ENCODE measurements at regions not wholly inside any gene's neighbourhood (a gene's known extent, or its start where the extent isn't known, plus 50 kb on each side); places are given as distances from the start of the nearest gene placed in this dataset.

GRCh38 chrX:9310616-9311015, 154.2 kb upstream of the TBL1X start:
- H4K20me1 ChIP-seq (ENCODE audit: low read depth, low read length): no peaks in the 10 kb centered on the region
- no peaks in the 10 kb centered on the region for H3K9me3 ChIP-seq (ENCODE audit: insufficient read depth, low read length)
- H3F3A ChIP-seq (ENCODE audit: insufficient read depth): no peaks in the 10 kb centered on the region
- no peaks in the 10 kb centered on the region for H3K9me2 ChIP-seq (replicated peaks; ENCODE audit: insufficient read depth, low read length)
- no peak overlapping the region for H3K4me2 ChIP-seq (ENCODE audit: low read depth, low read length, poor library complexity, severe bottlenecking)
- TF ChIP-seq, protein P1, sequence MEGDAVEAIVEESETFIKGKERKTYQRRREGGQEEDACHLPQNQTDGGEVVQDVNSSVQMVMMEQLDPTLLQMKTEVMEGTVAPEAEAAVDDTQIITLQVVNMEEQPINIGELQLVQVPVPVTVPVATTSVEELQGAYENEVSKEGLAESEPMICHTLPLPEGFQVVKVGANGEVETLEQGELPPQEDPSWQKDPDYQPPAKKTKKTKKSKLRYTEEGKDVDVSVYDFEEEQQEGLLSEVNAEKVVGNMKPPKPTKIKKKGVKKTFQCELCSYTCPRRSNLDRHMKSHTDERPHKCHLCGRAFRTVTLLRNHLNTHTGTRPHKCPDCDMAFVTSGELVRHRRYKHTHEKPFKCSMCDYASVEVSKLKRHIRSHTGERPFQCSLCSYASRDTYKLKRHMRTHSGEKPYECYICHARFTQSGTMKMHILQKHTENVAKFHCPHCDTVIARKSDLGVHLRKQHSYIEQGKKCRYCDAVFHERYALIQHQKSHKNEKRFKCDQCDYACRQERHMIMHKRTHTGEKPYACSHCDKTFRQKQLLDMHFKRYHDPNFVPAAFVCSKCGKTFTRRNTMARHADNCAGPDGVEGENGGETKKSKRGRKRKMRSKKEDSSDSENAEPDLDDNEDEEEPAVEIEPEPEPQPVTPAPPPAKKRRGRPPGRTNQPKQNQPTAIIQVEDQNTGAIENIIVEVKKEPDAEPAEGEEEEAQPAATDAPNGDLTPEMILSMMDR (IDR thresholded peaks at IDR 0.05; ENCODE audit: insufficient read depth, low read length, poor library complexity, severe bottlenecking): no peak
- TF ChIP-seq EZH2phosphoT487 (conservative IDR thresholded peaks at IDR 0.05; ENCODE audit: low read length): no peak
- no peak overlapping the region for H3K9ac ChIP-seq (ENCODE audit: low read length)
- H3K27me3 ChIP-seq (ENCODE audit: low read length): no peaks in the 10 kb centered on the region
- H3K79me2 ChIP-seq (ENCODE audit: insufficient read depth, low read length): no peaks in the 10 kb centered on the region
- H3K27ac ChIP-seq (ENCODE audit: low read depth, low read length): no peak overlapping the region
- no peak overlapping the region for H3K4me3 ChIP-seq (ENCODE audit: insufficient read depth, low read length, poor library complexity, severe bottlenecking)
- no peak overlapping the region for H2AFZ ChIP-seq (ENCODE audit: low read depth, low read length, severe bottlenecking)
- H3K36me3 ChIP-seq (ENCODE audit: low read length): no peaks in the 10 kb centered on the region

GRCh38 chrX:9311421-9312160, 153.3 kb upstream of the TBL1X start:
- no peak overlapping the region for H3K27ac ChIP-seq (ENCODE audit: low read depth, low read length)
- H3K36me3 ChIP-seq (ENCODE audit: low read length): no peaks in the 10 kb centered on the region
- no peaks in the 10 kb centered on the region for H3K9me2 ChIP-seq (replicated peaks; ENCODE audit: insufficient read depth, low read length)

GRCh38 chrX:9312922-9313867, 151.7 kb upstream of the TBL1X start:
- Histone ChIP-seq H3K27ac (ENCODE audit: low read depth, low read length) (no peak overlapping the region), H3K4me2 (ENCODE audit: low read depth, low read length, poor library complexity, severe bottlenecking) (peak overlapping the region; percentile 33), H2AFZ (ENCODE audit: low read depth, low read length, severe bottlenecking) (no peak overlapping the region), H3F3A (ENCODE audit: insufficient read depth) (no peaks in the 10 kb centered on the region), H4K20me1 (ENCODE audit: low read depth, low read length) (no peaks in the 10 kb centered on the region), H3K79me2 (ENCODE audit: insufficient read depth, low read length) (no peaks in the 10 kb centered on the region), H3K27me3 (ENCODE audit: low read length) (no peaks in the 10 kb centered on the region), H3K9ac (ENCODE audit: low read length) (no peak overlapping the region), H3K36me3 (ENCODE audit: low read length) (no peaks in the 10 kb centered on the region), H3K9me2 (replicated peaks; ENCODE audit: insufficient read depth, low read length) (no peaks in the 10 kb centered on the region), H3K9me3 (ENCODE audit: insufficient read depth, low read length) (no peaks in the 10 kb centered on the region), H3K4me3 (ENCODE audit: insufficient read depth, low read length, poor library complexity, severe bottlenecking) (no peak overlapping the region)
- TF ChIP-seq, protein P1 (IDR thresholded peaks at IDR 0.05; ENCODE audit: insufficient read depth, low read length, poor library complexity, severe bottlenecking): peak; percentile 67
- no peak for TF ChIP-seq EZH2phosphoT487 (conservative IDR thresholded peaks at IDR 0.05; ENCODE audit: low read length)

More at GRCh38 chrX:9311421-9312160, 153.3 kb upstream of the TBL1X start:
- TF ChIP-seq, protein P1 (IDR thresholded peaks at IDR 0.05; ENCODE audit: insufficient read depth, low read length, poor library complexity, severe bottlenecking): no peak
- no peak for TF ChIP-seq EZH2phosphoT487 (conservative IDR thresholded peaks at IDR 0.05; ENCODE audit: low read length)
- Histone ChIP-seq H3K4me2 (ENCODE audit: low read depth, low read length, poor library complexity, severe bottlenecking) (no peak overlapping the region), H3K9ac (ENCODE audit: low read length) (no peak overlapping the region), H3K27me3 (ENCODE audit: low read length) (no peaks in the 10 kb centered on the region), H3F3A (ENCODE audit: insufficient read depth) (no peaks in the 10 kb centered on the region), H3K9me3 (ENCODE audit: insufficient read depth, low read length) (no peaks in the 10 kb centered on the region), H3K79me2 (ENCODE audit: insufficient read depth, low read length) (no peaks in the 10 kb centered on the region), H4K20me1 (ENCODE audit: low read depth, low read length) (no peaks in the 10 kb centered on the region), H2AFZ (ENCODE audit: low read depth, low read length, severe bottlenecking) (no peak overlapping the region), H3K4me3 (ENCODE audit: insufficient read depth, low read length, poor library complexity, severe bottlenecking) (no peak overlapping the region)

Measured in SU-DHL-6 (cell line).